ENCODE measurements at regions not wholly inside any gene's neighbourhood (a gene's known extent, or its start where the extent isn't known, plus 50 kb on each side); places are given as distances from the start of the nearest gene placed in this dataset.
"Not testable (repeated sequence)": the region's sequence is repeated elsewhere in the genome, so short reads cannot be mapped to it uniquely, and the experiment has no call there.

GRCh38 chr2:22454826-22455485, 930.0 kb upstream of the KLHL29 start:
- Mint-ChIP-seq H3K9me3 (peaks cover 0 to 6% (median 2%) of the 10 kb centered on the region in 7 donors), H3K27ac (no peak overlapping the region), H3K27me3 (no peaks in the 10 kb centered on the region), H3K4me3 (no peak overlapping the region), H3K36me3 (no peaks in the 10 kb centered on the region), H3K4me1 (no peaks in the 10 kb centered on the region)
- DNase-seq (no peak), ATAC-seq (ENCODE audit: low read depth in 2 of 2) (no peak)

DNA sequence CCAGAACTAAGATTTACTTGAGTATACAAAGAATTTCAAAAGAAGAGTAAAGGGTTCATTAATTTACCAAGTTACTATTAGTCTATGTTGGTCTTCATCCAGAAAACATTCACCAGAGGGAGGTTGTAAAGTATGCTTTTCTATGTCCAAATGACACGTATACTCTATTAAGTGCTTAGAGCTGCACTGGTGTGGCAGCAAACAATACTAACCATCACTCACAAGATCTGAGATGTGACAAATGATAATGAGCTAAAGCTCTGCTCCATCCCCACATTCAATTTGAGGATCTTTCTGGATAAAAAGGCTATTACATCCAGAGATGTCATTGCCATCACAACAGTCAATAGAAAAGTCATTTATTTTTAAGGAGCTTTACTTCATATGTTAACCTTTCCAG, 926.5 kb upstream of the KLHL29 start:
- DNase-seq (no peak), ATAC-seq (ENCODE audit: low read depth in 2 of 2) (no peak)
- Mint-ChIP-seq H3K4me1 (no peaks in the 10 kb centered on the region), H3K4me3 (no peak overlapping the region), H3K27ac (no peak overlapping the region), H3K9me3 (peaks cover 0 to 10% (median 0%) of the 10 kb centered on the region in 7 donors), H3K27me3 (no peaks in the 10 kb centered on the region), H3K36me3 (no peaks in the 10 kb centered on the region)

DNA sequence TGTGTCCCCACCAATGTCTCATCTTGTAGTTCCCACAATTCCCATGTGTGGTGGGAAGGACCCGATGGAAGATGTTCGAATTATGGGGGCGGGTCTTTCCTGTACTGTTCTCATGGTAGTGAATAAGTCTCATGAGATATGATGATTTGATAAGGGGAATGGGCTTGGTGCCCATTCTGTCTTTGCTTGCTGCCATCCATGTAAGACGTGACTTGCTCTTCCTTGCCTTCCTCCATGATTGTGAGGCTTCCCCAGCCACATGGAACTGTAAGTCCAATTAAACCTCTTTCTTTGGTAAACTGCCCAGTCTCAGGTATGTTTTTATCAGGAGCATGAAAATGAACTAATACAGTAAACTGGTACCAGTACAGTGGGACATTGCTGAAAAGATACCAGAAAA, 909.9 kb upstream of the KLHL29 start:
- not testable (repeated sequence) for H3K27me3 Mint-ChIP-seq; H3K36me3 Mint-ChIP-seq; DNase-seq; ATAC-seq (ENCODE audit: low read depth in 2 of 2); H3K4me1 Mint-ChIP-seq; H3K9me3 Mint-ChIP-seq; H3K27ac Mint-ChIP-seq
- H3K4me3 Mint-ChIP-seq, result peak overlapping the region in 1 of 8 donors; percentile 2

DNA sequence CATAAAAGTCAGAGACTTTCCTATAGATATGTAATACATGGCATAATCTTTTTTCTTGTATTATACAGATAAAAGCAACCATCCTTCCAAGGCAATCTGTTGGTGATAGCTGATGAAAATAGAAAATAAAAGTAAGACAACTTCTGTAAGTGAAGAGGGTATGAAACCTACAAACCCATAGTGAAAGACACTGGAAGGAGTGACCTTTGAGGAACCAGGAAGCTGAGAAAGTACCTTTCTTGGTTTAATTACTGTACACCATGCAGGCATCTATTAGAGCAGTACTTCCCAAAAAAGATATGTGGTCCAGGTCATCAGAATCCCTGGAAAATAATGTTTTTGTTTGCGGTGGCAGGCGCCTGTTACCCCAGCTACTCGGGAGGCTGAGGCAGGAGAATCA, 906.6 kb upstream of the KLHL29 start:
- no peaks in the 10 kb centered on the region for H3K36me3 Mint-ChIP-seq
- no peak for DNase-seq
- no peak overlapping the region for H3K27ac Mint-ChIP-seq
- no peak overlapping the region for H3K4me3 Mint-ChIP-seq
- H3K9me3 Mint-ChIP-seq, result peaks cover 0 to 11% (median 2%) of the 10 kb centered on the region in 7 donors
- H3K27me3 Mint-ChIP-seq, result no peaks in the 10 kb centered on the region
- H3K4me1 Mint-ChIP-seq, result no peaks in the 10 kb centered on the region
- ATAC-seq (ENCODE audit: low read depth in 2 of 2), result no peak

DNA sequence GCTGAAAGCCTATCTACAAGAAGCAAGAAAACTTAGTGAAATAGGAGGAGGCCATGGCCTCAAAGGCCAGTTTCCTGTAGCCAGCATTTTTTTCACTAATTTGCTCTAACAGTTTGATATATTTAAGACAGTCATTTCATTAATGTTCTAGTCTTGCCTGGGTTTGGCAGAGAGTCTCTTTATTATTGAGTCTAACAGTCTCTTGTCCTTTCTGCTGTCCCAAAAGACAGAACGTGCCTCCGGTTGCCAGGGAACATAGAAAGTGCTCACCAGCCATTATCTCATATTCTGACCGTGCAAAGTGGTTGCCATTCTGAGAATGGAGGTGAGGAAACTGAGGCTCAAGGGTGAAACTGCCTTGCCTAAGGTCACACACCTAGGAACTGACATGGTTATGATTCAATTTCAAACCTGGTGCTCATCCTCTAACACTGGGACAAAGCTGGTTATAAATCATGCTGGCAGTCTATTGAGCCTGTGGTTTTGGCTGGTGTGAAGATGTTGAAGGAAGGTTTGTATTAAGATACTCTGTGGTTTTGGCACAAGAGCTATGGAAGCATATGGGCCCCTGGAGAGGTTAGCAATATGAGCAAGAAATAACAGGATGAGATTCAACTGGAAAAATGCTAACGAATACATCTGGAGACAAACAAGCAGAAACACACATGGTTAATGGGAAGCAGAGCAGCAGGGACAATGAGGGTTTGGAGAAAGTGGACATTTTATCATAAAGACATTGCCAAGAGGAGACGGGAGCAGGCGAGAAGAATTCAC, 903.3 kb upstream of the KLHL29 start:
- H3K9me3 Mint-ChIP-seq, result peaks cover 0 to 9% (median 2%) of the 10 kb centered on the region in 7 donors
- H3K27ac Mint-ChIP-seq, result no peak overlapping the region
- no peak for ATAC-seq (ENCODE audit: low read depth in 2 of 2)
- DNase-seq, result no peak
- no peak overlapping the region for H3K4me3 Mint-ChIP-seq
- no peaks in the 10 kb centered on the region for H3K36me3 Mint-ChIP-seq
- no peaks in the 10 kb centered on the region for H3K4me1 Mint-ChIP-seq
- no peaks in the 10 kb centered on the region for H3K27me3 Mint-ChIP-seq

DNA sequence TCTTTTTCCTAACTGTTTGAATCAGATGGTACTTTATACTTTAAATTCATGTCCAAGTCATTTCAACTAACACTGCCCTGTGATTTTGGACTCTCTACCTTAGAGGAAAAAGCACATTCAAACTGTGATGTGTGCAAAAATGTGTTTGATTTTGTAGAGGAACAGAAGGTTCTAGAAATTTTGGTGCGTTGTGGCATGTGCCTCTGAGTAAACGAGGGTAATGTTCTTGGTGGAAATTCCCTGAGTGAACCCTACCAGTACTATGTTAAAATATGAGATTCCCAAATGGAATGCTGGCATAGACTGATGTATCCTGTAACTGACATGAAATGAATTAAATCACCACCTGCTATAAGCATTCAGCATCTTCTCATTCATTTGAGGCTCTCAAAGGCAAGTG, 901.9 kb upstream of the KLHL29 start:
- no peak for DNase-seq
- H3K36me3 Mint-ChIP-seq, result no peaks in the 10 kb centered on the region
- no peak overlapping the region for H3K4me3 Mint-ChIP-seq
- no peak overlapping the region for H3K27ac Mint-ChIP-seq
- H3K9me3 Mint-ChIP-seq, result peaks cover 0 to 9% (median 0%) of the 10 kb centered on the region in 7 donors
- no peak for ATAC-seq (ENCODE audit: low read depth in 2 of 2)
- H3K4me1 Mint-ChIP-seq, result no peaks in the 10 kb centered on the region
- H3K27me3 Mint-ChIP-seq, result no peaks in the 10 kb centered on the region

GRCh38 chr2:22485486-22485885, 899.5 kb upstream of the KLHL29 start:
- Mint-ChIP-seq H3K27ac (no peak overlapping the region), H3K4me3 (no peak overlapping the region), H3K27me3 (no peaks in the 10 kb centered on the region), H3K9me3 (peaks cover 0 to 9% (median 5%) of the 10 kb centered on the region in 7 donors), H3K4me1 (no peaks in the 10 kb centered on the region), H3K36me3 (no peaks in the 10 kb centered on the region)
- no peak for DNase-seq
- no peak for ATAC-seq (ENCODE audit: low read depth in 2 of 2)

DNA sequence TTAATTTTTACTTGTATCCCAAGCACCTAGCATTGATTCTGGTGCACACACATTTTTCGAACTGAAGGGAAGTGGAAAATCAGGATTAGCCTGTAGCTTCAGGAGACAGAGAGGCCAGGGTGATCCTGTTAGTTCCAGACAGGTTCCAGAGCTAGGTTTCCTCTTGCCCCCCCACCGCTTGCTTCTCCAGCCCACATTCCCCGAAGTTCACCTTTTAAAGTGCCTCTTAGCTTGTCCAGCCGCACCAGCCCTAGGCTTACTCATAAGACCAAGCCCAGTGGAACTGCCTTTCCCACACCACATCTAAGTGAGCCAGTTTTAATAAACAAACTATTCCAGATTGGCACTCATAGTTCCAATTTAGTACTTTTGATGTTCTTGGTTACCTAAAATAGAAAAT, 898.6 kb upstream of the KLHL29 start:
- peaks cover 0 to 9% (median 5%) of the 10 kb centered on the region in 7 donors for H3K9me3 Mint-ChIP-seq
- DNase-seq, result no peak
- no peaks in the 10 kb centered on the region for H3K4me1 Mint-ChIP-seq
- H3K4me3 Mint-ChIP-seq, result no peak overlapping the region
- ATAC-seq (ENCODE audit: low read depth in 2 of 2), result no peak
- H3K27ac Mint-ChIP-seq, result no peak overlapping the region
- H3K36me3 Mint-ChIP-seq, result no peaks in the 10 kb centered on the region
- H3K27me3 Mint-ChIP-seq, result no peaks in the 10 kb centered on the region

GRCh38 chr2:22487036-22487435, 897.9 kb upstream of the KLHL29 start:
- Mint-ChIP-seq H3K27ac (no peak overlapping the region), H3K4me3 (no peak overlapping the region), H3K4me1 (no peaks in the 10 kb centered on the region), H3K27me3 (no peaks in the 10 kb centered on the region), H3K36me3 (no peaks in the 10 kb centered on the region), H3K9me3 (peaks cover 0 to 6% (median 4%) of the 10 kb centered on the region in 7 donors)
- no peak for ATAC-seq (ENCODE audit: low read depth in 2 of 2)
- DNase-seq, result no peak

DNA sequence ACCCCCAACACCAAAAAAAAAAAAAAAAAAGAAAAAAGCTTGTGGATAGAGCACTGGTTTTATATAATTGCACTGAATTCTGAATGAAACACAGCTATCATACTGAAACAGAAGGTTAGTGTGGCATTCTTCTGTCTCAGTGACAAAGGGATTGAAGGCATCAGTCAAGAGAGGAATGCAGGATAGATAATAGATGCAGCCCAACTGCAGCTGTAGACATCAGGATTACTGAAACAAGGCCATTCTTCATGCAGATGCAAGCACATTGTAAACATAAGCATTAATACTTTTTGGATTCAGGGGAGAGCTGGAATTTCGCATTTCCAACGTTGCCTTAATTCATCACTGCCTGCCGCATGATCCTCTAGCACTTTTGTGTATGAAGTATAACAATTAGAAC, 897.4 kb upstream of the KLHL29 start:
- Mint-ChIP-seq H3K9me3 (peaks cover 0 to 6% (median 4%) of the 10 kb centered on the region in 7 donors), H3K36me3 (no peaks in the 10 kb centered on the region), H3K27me3 (no peaks in the 10 kb centered on the region), H3K4me1 (no peaks in the 10 kb centered on the region), H3K4me3 (no peak overlapping the region), H3K27ac (no peak overlapping the region)
- DNase-seq, result no peak
- ATAC-seq (ENCODE audit: low read depth in 2 of 2), result no peak

DNA sequence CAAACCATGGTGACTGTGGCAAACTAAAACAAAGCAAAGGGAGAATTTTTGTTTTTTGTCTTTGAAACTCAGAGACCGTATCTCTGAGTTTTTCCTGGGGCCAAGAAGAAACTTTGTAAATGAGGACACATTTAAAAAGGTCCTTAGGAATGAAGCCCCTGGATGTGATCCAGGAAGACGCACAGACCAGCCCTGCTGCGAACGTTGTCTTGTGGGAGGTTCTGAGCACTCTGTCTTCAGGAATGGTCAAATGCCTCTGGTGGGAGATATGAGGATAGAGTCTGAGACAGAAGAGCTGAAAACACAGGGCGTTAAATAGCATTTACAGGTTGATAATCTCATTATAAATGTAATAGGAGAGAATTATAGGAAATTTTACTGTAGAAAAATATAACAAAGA, 893.5 kb upstream of the KLHL29 start:
- no peaks in the 10 kb centered on the region for H3K27me3 Mint-ChIP-seq
- H3K4me1 Mint-ChIP-seq, result no peaks in the 10 kb centered on the region
- ATAC-seq (ENCODE audit: low read depth in 2 of 2), result no peak
- no peak for DNase-seq
- H3K27ac Mint-ChIP-seq, result no peak overlapping the region
- peaks cover 0 to 7% (median 5%) of the 10 kb centered on the region in 7 donors for H3K9me3 Mint-ChIP-seq
- no peak overlapping the region for H3K4me3 Mint-ChIP-seq
- H3K36me3 Mint-ChIP-seq, result no peaks in the 10 kb centered on the region

DNA sequence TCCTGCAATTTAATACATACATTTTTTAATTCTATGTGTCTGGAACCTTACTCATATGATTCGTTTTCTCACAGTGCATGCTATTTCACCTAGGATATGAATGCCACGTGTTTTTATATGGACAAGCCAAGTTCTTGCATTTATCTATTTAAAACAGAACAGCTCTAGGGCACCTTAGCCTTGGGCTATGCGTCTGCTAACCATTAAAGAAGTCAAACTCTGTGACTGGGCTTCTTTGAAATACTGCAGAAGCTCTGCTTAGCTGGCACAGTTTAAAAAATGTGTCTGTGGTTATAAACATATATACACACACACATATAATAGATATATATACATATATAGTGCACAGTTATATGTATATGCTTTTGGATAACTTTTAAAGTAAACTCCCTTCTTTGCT, 890.8 kb upstream of the KLHL29 start:
- Mint-ChIP-seq H3K27me3 (no peaks in the 10 kb centered on the region), H3K36me3 (no peaks in the 10 kb centered on the region), H3K4me1 (no peaks in the 10 kb centered on the region), H3K27ac (no peak overlapping the region), H3K4me3 (no peak overlapping the region), H3K9me3 (peaks cover 0 to 13% (median 10%) of the 10 kb centered on the region in 7 donors)
- DNase-seq (no peak), ATAC-seq (ENCODE audit: low read depth in 2 of 2) (no peak)

DNA sequence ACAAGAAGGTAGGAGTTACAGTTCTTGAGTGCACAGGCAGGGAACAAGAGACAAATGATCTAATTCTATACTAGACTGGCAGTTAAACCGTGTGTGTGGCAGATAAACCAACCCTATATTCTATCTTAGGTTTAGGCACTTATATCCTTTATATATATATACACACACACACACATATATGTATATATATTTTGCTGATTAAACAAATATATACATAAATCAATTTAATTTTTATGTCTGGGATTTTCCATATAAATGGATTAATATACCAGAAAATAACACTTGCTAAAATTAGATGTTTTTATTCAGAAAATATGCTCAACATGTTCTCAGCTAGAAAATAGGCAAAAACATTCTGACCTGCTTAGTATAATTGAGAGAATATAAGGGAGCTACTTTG, 887.9 kb upstream of the KLHL29 start:
- Mint-ChIP-seq H3K36me3 (no peaks in the 10 kb centered on the region), H3K27ac (no peak overlapping the region), H3K4me1 (no peaks in the 10 kb centered on the region), H3K27me3 (no peaks in the 10 kb centered on the region), H3K4me3 (no peak overlapping the region), H3K9me3 (peaks cover 0 to 19% (median 10%) of the 10 kb centered on the region in 7 donors)
- ATAC-seq (ENCODE audit: low read depth in 2 of 2) (no peak), DNase-seq (no peak)

DNA sequence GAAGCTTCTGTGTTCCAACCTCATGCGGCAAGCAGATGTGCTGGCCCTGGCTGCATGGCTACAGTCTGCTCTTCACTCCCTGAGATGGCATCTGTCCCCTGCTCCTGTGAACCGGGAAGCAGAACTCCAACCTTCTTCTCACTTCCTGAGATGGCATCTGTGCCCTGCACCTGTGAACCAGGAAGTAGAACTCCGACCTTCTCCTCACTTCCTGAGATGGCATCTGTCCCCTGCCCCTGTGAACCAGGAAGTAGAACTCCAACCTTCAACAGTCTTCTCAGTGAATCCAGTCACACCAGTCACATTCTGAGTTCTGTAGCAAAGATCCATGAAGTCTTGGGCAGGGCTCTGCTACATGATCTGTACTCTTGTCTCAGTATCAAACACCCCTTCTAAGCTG, 887.2 kb upstream of the KLHL29 start:
- Mint-ChIP-seq H3K4me1 (no peaks in the 10 kb centered on the region), H3K4me3 (no peak overlapping the region), H3K36me3 (no peaks in the 10 kb centered on the region), H3K27me3 (no peaks in the 10 kb centered on the region), H3K9me3 (peaks cover 0 to 19% (median 10%) of the 10 kb centered on the region in 7 donors), H3K27ac (no peak overlapping the region)
- ATAC-seq (ENCODE audit: low read depth in 2 of 2) (no peak), DNase-seq (no peak)
